ENCODE measurements at regions not wholly inside any gene's neighbourhood (a gene's known extent, or its start where the extent isn't known, plus 50 kb on each side); places are given as distances from the start of the nearest gene placed in this dataset.
A peak's percentile ranks its signal among the peaks of the same experiment; 100 is the strongest.
"Not testable (repeated sequence)": the region's sequence is repeated elsewhere in the genome, so short reads cannot be mapped to it uniquely, and the experiment has no call there.

- no peak for DNase-seq (ENCODE audit: low read depth in 2 of 2)
These were observed 318.4 kb downstream of the KLF12 start for GRCh38 chr13:73815796-73816195.

DNA sequence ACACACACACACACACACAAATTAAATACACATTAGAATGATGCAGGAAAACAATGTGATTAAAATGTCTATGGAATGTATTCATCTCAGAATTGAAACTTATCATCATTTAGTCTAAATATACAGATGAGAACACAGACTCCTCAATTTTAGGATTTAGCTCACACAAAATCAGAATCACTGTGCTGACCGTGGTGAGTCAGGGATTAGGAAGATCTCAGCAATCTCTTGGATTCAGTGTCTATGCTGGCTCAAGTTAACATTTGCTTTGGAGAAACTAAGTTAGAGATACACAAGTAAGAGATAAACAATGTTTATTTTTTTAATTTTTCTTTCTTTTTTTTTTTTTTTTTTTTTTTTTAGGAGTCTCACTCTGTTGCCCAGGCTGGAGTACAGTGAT lies 323.6 kb downstream of the KLF12 start:
- no peak for DNase-seq (ENCODE audit: low read depth in 2 of 2)

- DNase-seq (ENCODE audit: low read depth in 2 of 2), result peak in 1 of 2 donors; percentile 62
These were observed 324.6 kb downstream of the KLF12 start for GRCh38 chr13:73809561-73809960.

- DNase-seq (ENCODE audit: low read depth in 2 of 2), result no peak
These were observed 325.9 kb downstream of the KLF12 start for GRCh38 chr13:73808318-73808717.

GRCh38 chr13:73805326-73805958 lies 328.8 kb downstream of the KLF12 start:
- not testable (repeated sequence) for DNase-seq (ENCODE audit: low read depth in 2 of 2)

- DNase-seq (ENCODE audit: low read depth in 2 of 2), result peak in 1 of 2 donors; percentile 37
These were observed 330.2 kb downstream of the KLF12 start for GRCh38 chr13:73803997-73804396.

GRCh38 chr13:73800011-73800410 lies 334.2 kb downstream of the KLF12 start:
- DNase-seq (ENCODE audit: low read depth in 2 of 2), result no peak

DNA sequence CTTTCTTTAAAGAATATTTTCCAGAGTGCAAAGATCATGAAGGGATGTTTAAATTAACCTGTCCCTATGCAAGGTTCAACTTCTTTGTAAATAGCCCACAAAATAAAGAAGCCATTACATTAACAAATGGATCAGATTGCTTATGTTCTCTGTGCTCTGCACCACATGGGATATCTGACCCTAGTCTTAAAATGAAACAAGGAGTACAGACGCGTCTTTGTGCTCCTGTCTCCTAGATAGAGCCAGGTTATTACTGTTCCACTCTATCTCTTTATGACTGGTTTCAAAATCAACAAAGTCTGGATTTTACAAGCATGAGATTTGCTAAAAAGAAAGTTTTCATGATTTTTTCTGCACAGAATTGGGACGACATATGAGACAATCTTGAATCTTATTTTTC lies 339.4 kb downstream of the KLF12 start:
- DNase-seq (ENCODE audit: low read depth in 2 of 2), result no peak

DNA sequence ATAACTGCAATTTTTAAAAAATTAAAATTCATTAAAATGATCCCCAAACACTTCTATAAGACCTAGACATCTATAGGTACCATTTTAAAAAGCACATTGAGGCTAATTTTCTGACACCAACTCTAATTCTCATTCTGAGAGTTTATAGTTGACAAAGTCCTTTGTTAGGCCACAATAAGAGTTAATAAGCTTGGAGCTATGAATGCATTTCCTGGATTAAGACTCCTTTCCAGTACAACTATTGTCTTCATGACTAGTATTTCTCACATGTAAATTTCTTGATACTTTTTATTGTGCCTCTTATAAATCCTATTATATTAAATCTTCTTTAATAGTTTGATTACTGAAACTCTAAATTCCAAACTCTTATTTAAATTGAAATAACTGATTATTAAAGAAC lies 340.8 kb downstream of the KLF12 start:
- no peak for DNase-seq (ENCODE audit: low read depth in 2 of 2)

GRCh38 chr13:73792796-73793195 lies 341.4 kb downstream of the KLF12 start:
- DNase-seq (ENCODE audit: low read depth in 2 of 2), result no peak

GRCh38 chr13:73782450-73783449 lies 351.5 kb downstream of the KLF12 start:
- no peak for DNase-seq (ENCODE audit: low read depth in 2 of 2)

GRCh38 chr13:73781384-73781783 lies 352.8 kb downstream of the KLF12 start:
- DNase-seq (ENCODE audit: low read depth in 2 of 2), result no peak

GRCh38 chr13:73779881-73780280 lies 354.3 kb downstream of the KLF12 start:
- no peak for DNase-seq (ENCODE audit: low read depth in 2 of 2)

GRCh38 chr13:73778242-73778864 lies 355.9 kb downstream of the KLF12 start:
- no peak for DNase-seq (ENCODE audit: low read depth in 2 of 2)

GRCh38 chr13:73777134-73777533 lies 357.1 kb downstream of the KLF12 start:
- DNase-seq (ENCODE audit: low read depth in 2 of 2), result no peak

DNA sequence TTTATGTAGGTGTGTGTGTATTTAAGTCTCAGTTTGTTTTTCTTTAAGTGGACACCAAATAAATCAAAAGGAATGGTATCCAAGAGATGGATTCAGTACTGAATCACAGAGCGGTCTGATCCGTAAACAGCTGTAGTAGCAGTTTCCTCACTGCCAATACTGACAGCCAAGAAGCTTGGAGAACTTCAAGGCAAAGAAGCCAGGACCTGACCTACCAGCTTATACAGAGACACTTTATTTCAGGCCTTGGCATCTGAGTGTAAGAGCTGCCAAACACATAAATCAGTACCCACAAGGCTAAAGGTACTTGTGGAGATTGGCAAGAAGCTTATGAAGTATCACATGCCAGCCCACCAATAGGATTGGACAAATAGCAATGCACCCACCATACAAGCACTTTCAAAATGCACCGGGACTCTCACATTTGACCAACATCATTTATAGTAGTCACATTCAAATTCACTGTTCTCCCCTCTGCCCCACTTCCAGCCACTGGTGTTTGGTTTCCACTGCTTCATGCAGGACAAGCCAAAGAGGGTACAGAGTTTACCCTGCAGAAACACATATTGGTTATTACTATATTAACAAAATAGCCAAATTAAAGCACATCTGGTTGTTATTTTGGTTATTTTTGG lies 357.9 kb downstream of the KLF12 start:
- DNase-seq (ENCODE audit: low read depth in 2 of 2), result no peak

- no peak for DNase-seq (ENCODE audit: low read depth in 2 of 2)
These were observed 361.0 kb downstream of the KLF12 start for GRCh38 chr13:73773168-73773549.

GRCh38 chr13:73772449-73773167 lies 361.6 kb downstream of the KLF12 start:
- no peak for DNase-seq (ENCODE audit: low read depth in 2 of 2)

DNA sequence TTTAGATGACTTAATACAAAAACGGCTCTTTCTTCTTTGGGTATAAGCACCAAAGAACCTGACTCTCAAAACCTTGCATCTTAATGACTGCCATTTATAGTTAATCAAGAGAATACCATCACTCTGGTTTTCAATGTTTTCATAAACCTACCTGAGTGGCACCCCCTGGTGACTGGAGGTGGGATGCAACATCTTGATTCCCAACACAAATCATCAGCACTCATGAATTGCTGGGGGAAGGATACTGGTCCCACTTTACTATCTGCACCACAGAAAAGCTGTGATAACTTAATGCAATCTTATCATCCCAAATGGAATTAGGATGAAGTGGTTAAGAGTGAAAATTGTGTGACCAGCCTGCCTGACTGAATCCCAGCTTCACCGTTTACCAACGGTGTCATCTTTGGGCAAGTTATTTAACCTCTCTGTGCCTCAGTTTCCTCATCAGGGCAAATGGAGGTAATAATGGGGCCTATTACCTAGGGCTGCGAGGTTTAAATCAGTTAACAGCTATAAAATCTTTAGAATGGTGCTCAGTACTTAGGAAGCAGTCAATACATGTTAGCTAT lies 366.4 kb downstream of the KLF12 start:
- peak; percentile 3 to 38 for DNase-seq (ENCODE audit: low read depth in 2 of 2)

- peak in 1 of 2 donors; percentile 24 for DNase-seq (ENCODE audit: low read depth in 2 of 2)
These were observed 366.9 kb downstream of the KLF12 start for GRCh38 chr13:73767191-73767741.

All from lung microvascular endothelial cell (primary cell).